ENCODE measurements at regions not wholly inside any gene's neighbourhood (a gene's known extent, or its start where the extent isn't known, plus 50 kb on each side); places are given as distances from the start of the nearest gene placed in this dataset.
A peak's percentile ranks its signal among the peaks of the same experiment; 100 is the strongest.

- no peak overlapping the region for H3K4me3 Mint-ChIP-seq (ENCODE audit: unreplicated experiment)
- Histone ChIP-seq H3K4me1 (ENCODE audit: insufficient read depth, low read length) (peaks cover 5% of the 10 kb centered on the region), H4K20me1 (ENCODE audit: insufficient read depth, low read length) (no peaks in the 10 kb centered on the region), H3K4me3 (ENCODE audit: insufficient read depth, low read depth, low read length) (no peak overlapping the region), H2AFZ (ENCODE audit: low read depth, low read length) (no peak overlapping the region), H3K27me3 (ENCODE audit: insufficient read depth, low read length) (no peaks in the 10 kb centered on the region), H3K79me2 (ENCODE audit: insufficient read depth, low read length) (no peaks in the 10 kb centered on the region), H3K4me2 (ENCODE audit: low read length) (no peak overlapping the region), H3K27ac (ENCODE audit: low read depth, low read length) (no peak overlapping the region), H3K36me3 (ENCODE audit: insufficient read depth, low read length) (no peaks in the 10 kb centered on the region), H3K9ac (ENCODE audit: low read length) (no peak overlapping the region), H3K9me3 (ENCODE audit: insufficient read depth, low read depth, low read length) (no peaks in the 10 kb centered on the region)
- no peak overlapping the region for H3K27ac Mint-ChIP-seq (ENCODE audit: unreplicated experiment)
- FAIRE-seq (no peak), DNase-seq (ENCODE audit: low read depth) (no peak)
- H3K9me3 Mint-ChIP-seq (ENCODE audit: unreplicated experiment): no peaks in the 10 kb centered on the region
- no peaks in the 10 kb centered on the region for H3K4me1 Mint-ChIP-seq (ENCODE audit: low read depth, unreplicated experiment)
- H3K27me3 Mint-ChIP-seq (ENCODE audit: low read depth, unreplicated experiment): no peaks in the 10 kb centered on the region
- TF ChIP-seq EZH2 (IDR thresholded peaks at IDR 0.05; ENCODE audit: insufficient read depth, low read length) (no peak), CTCF (IDR thresholded peaks at IDR 0.05; ENCODE audit: insufficient read depth, low read depth, low read length) (no peak)
- no peaks in the 10 kb centered on the region for H3K36me3 Mint-ChIP-seq (ENCODE audit: low read depth, unreplicated experiment)
These were observed 312.9 kb downstream of the PDHA2 start for GRCh38 chr4:96152824-96153223.

- no peaks in the 10 kb centered on the region for H3K36me3 Mint-ChIP-seq (ENCODE audit: low read depth, unreplicated experiment)
- H3K9me3 Mint-ChIP-seq (ENCODE audit: unreplicated experiment): no peaks in the 10 kb centered on the region
- no peak overlapping the region for H3K4me3 ChIP-seq (ENCODE audit: insufficient read depth, low read depth, low read length)
- peaks cover 5% of the 10 kb centered on the region for H3K4me1 ChIP-seq (ENCODE audit: insufficient read depth, low read length)
- DNase-seq (ENCODE audit: low read depth) (peak; percentile 64), FAIRE-seq (no peak)
- H3K27ac ChIP-seq (ENCODE audit: low read depth, low read length): no peak overlapping the region
- no peak for TF ChIP-seq CTCF (IDR thresholded peaks at IDR 0.05; ENCODE audit: insufficient read depth, low read depth, low read length)
- H3K27ac Mint-ChIP-seq (ENCODE audit: unreplicated experiment): no peak overlapping the region
- no peaks in the 10 kb centered on the region for H3K27me3 Mint-ChIP-seq (ENCODE audit: low read depth, unreplicated experiment)
- no peaks in the 10 kb centered on the region for H3K4me1 Mint-ChIP-seq (ENCODE audit: low read depth, unreplicated experiment)
- no peaks in the 10 kb centered on the region for H3K9me3 ChIP-seq (ENCODE audit: insufficient read depth, low read depth, low read length)
- no peaks in the 10 kb centered on the region for H4K20me1 ChIP-seq (ENCODE audit: insufficient read depth, low read length)
- H3K4me2 ChIP-seq (ENCODE audit: low read length): peak overlapping the region; percentile 6
- H3K9ac ChIP-seq (ENCODE audit: low read length): no peak overlapping the region
- no peak overlapping the region for H2AFZ ChIP-seq (ENCODE audit: low read depth, low read length)
- no peaks in the 10 kb centered on the region for H3K36me3 ChIP-seq (ENCODE audit: insufficient read depth, low read length)
- no peak overlapping the region for H3K4me3 Mint-ChIP-seq (ENCODE audit: unreplicated experiment)
- no peaks in the 10 kb centered on the region for H3K27me3 ChIP-seq (ENCODE audit: insufficient read depth, low read length)
- no peaks in the 10 kb centered on the region for H3K79me2 ChIP-seq (ENCODE audit: insufficient read depth, low read length)
These were observed 314.8 kb downstream of the PDHA2 start for GRCh38 chr4:96154676-96155075.

- H3K36me3 Mint-ChIP-seq (ENCODE audit: low read depth, unreplicated experiment): no peaks in the 10 kb centered on the region
- Histone ChIP-seq H4K20me1 (ENCODE audit: insufficient read depth, low read length) (no peaks in the 10 kb centered on the region), H3K79me2 (ENCODE audit: insufficient read depth, low read length) (no peaks in the 10 kb centered on the region), H3K9me3 (ENCODE audit: insufficient read depth, low read depth, low read length) (no peaks in the 10 kb centered on the region), H3K4me2 (ENCODE audit: low read length) (no peak overlapping the region), H2AFZ (ENCODE audit: low read depth, low read length) (no peak overlapping the region), H3K27ac (ENCODE audit: low read depth, low read length) (no peak overlapping the region), H3K4me1 (ENCODE audit: insufficient read depth, low read length) (peaks cover 16% of the 10 kb centered on the region), H3K27me3 (ENCODE audit: insufficient read depth, low read length) (no peaks in the 10 kb centered on the region), H3K4me3 (ENCODE audit: insufficient read depth, low read depth, low read length) (no peak overlapping the region), H3K36me3 (ENCODE audit: insufficient read depth, low read length) (no peaks in the 10 kb centered on the region), H3K9ac (ENCODE audit: low read length) (no peak overlapping the region)
- TF ChIP-seq CTCF (IDR thresholded peaks at IDR 0.05; ENCODE audit: insufficient read depth, low read depth, low read length) (no peak), EZH2 (IDR thresholded peaks at IDR 0.05; ENCODE audit: insufficient read depth, low read length) (no peak)
- peak overlapping the region; percentile 68 for H3K27ac Mint-ChIP-seq (ENCODE audit: unreplicated experiment)
- DNase-seq (ENCODE audit: low read depth) (peak; percentile 60), FAIRE-seq (no peak)
- H3K9me3 Mint-ChIP-seq (ENCODE audit: unreplicated experiment): no peaks in the 10 kb centered on the region
- H3K4me3 Mint-ChIP-seq (ENCODE audit: unreplicated experiment): no peak overlapping the region
- H3K27me3 Mint-ChIP-seq (ENCODE audit: low read depth, unreplicated experiment): no peaks in the 10 kb centered on the region
- H3K4me1 Mint-ChIP-seq (ENCODE audit: low read depth, unreplicated experiment): peaks cover 30% of the 10 kb centered on the region
These were observed 322.7 kb downstream of the PDHA2 start for GRCh38 chr4:96162636-96163035.
